WTC11 (cell line): ENCODE measurements at regions not wholly inside any gene's neighbourhood (a gene's known extent, or its start where the extent isn't known, plus 50 kb on each side); places are given as distances from the start of the nearest gene placed in this dataset.

Experiments
- ESRRA ChIP-seq: sonication (generic); formaldehyde crosslinking; IDR thresholded peaks from 2 replicates; pipeline ENCODE4 v1.8.1; 2022; ENCODE audit warnings: mild to moderate bottlenecking, missing genetic modification reagents, borderline replicate concordance
- FOXJ3 ChIP-seq: sonication (generic); formaldehyde crosslinking; IDR thresholded peaks from 2 replicates; pipeline ENCODE4 v1.9.0; 2021; ENCODE audit warnings: missing genetic modification reagents, mild to moderate bottlenecking, borderline replicate concordance
- TF ChIP-seq, protein P1 (sequence below): fragments of 200-600 bp; IDR thresholded peaks from 2 replicates; pipeline ENCODE4 v1.8.0; 2022; ENCODE audit warnings: antibody characterized with exemption

- TF ChIP-seq ESRRA (CRISPR knock-in tag): no peak
- TF ChIP-seq, protein P1, sequence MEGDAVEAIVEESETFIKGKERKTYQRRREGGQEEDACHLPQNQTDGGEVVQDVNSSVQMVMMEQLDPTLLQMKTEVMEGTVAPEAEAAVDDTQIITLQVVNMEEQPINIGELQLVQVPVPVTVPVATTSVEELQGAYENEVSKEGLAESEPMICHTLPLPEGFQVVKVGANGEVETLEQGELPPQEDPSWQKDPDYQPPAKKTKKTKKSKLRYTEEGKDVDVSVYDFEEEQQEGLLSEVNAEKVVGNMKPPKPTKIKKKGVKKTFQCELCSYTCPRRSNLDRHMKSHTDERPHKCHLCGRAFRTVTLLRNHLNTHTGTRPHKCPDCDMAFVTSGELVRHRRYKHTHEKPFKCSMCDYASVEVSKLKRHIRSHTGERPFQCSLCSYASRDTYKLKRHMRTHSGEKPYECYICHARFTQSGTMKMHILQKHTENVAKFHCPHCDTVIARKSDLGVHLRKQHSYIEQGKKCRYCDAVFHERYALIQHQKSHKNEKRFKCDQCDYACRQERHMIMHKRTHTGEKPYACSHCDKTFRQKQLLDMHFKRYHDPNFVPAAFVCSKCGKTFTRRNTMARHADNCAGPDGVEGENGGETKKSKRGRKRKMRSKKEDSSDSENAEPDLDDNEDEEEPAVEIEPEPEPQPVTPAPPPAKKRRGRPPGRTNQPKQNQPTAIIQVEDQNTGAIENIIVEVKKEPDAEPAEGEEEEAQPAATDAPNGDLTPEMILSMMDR: no peak
- TF ChIP-seq FOXJ3 (CRISPR knock-in tag): no peak
These were observed 1404.1 kb upstream of the IGFBP7 start for GRCh38 chr4:58514299-58514698.
